Activated CD4-positive, alpha-beta T cell treated with anti-CD3 and anti-CD28 coated beads, Interleukin-2, amount 50 U/mL, for 48 hours (primary cell): ENCODE measurements at regions not wholly inside any gene's neighbourhood (a gene's known extent, or its start where the extent isn't known, plus 50 kb on each side); places are given as distances from the start of the nearest gene placed in this dataset.
"Not testable (repeated sequence)": the region's sequence is repeated elsewhere in the genome, so short reads cannot be mapped to it uniquely, and the experiment has no call there.

ENCODE experiments used
- DNase-seq, 2 experiments: peaks; one replicate each; pipeline ENCODE4 v3.0.0-alpha.2; 2020

- no peak for DNase-seq
Measured at GRCh38 chr6:163893609-163894189, 479.2 kb downstream of the QKI start.

- no peak for DNase-seq
Measured at GRCh38 chr6:163892824-163893561, 478.5 kb downstream of the QKI start.

- DNase-seq = no peak
Measured at GRCh38 chr6:163889904-163890514, 475.5 kb downstream of the QKI start.

GRCh38 chr6:163888030-163888819 lies 473.7 kb downstream of the QKI start:
- DNase-seq = no peak

GRCh38 chr6:163886428-163886827 lies 471.9 kb downstream of the QKI start:
- no peak for DNase-seq

- DNase-seq = no peak
Measured at GRCh38 chr6:163883984-163884383, 469.5 kb downstream of the QKI start.

- DNase-seq = no peak
Measured at GRCh38 chr6:163878698-163879097, 464.2 kb downstream of the QKI start.

GRCh38 chr6:163877877-163878639 lies 463.5 kb downstream of the QKI start:
- no peak for DNase-seq

GRCh38 chr6:163876391-163876790 lies 461.9 kb downstream of the QKI start:
- no peak for DNase-seq

GRCh38 chr6:163874784-163875183 lies 460.3 kb downstream of the QKI start:
- DNase-seq = no peak

- no peak for DNase-seq
Measured at GRCh38 chr6:163872335-163872734, 457.8 kb downstream of the QKI start.

- no peak for DNase-seq
Measured at GRCh38 chr6:163871616-163872015, 457.1 kb downstream of the QKI start.

GRCh38 chr6:163867518-163868292 lies 453.2 kb downstream of the QKI start:
- no peak for DNase-seq

GRCh38 chr6:163866192-163866591 lies 451.7 kb downstream of the QKI start:
- DNase-seq = no peak

- no peak for DNase-seq
Measured at GRCh38 chr6:163863565-163863964, 449.0 kb downstream of the QKI start.

GRCh38 chr6:163862701-163863100 lies 448.2 kb downstream of the QKI start:
- DNase-seq = no peak

- DNase-seq = no peak
Measured at GRCh38 chr6:163861627-163862026, 447.1 kb downstream of the QKI start.

GRCh38 chr6:163860287-163861081 lies 446.0 kb downstream of the QKI start:
- DNase-seq = no peak

- DNase-seq = not testable (repeated sequence)
Measured at GRCh38 chr6:163858870-163859269, 444.4 kb downstream of the QKI start.

- no peak for DNase-seq
Measured at GRCh38 chr6:163857421-163857820, 442.9 kb downstream of the QKI start.

- no peak for DNase-seq
Measured at GRCh38 chr6:163850874-163851273, 436.4 kb downstream of the QKI start.
